Tongue (tissue), 2 donors: ENCODE measurements at regions not wholly inside any gene's neighbourhood (a gene's known extent, or its start where the extent isn't known, plus 50 kb on each side); places are given as distances from the start of the nearest gene placed in this dataset. TPM values are rescaled to one million over a fixed set of nuclear protein-coding genes. Genes with fewer than 3 reads are reported as not detected.

Source experiments
- DNase-seq: peaks from one replicate; pipeline ENCODE4 v3.0.0-alpha.2; 2015
- small RNA-seq: library from RNA; depleted of rRNA; stranded (forward); fragments of <200 nt; gene quantifications from one replicate; pipeline ENCODE3, GENCODE V24; 2014; ENCODE audit warnings: low replicate concordance

GRCh38 chr16:48438414-48438813 is 53.2 kb upstream of the SIAH1 start:
- no peak for DNase-seq

- no peak for DNase-seq
These were observed 50.7 kb upstream of the SIAH1 start for GRCh38 chr16:48435906-48436305.

DNA sequence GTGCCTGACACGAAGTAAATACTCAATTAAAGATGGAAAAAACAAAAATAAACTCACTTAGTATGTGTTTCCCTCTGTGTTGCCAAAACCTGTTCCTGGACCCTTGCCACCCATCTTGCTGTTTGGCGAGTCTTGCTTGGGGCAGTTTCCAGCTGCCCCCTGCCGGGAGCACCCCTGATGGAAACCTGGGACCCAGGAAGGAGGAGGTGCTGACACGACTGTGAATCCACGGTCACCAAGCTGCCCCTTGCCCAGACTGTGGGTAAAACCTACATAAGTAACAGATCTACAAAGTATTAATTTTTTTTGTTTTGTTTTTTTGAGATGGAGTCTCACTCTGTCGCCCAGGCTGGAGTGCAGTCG is 50.1 kb upstream of the SIAH1 start:
- no peak for DNase-seq

Small RNA genes in the stretch of these regions (small RNA-seq; reads per million reads assigned to genes)
- not detected for gene AC026470.1
